OCI-LY1 (cell line): ENCODE measurements at regions not wholly inside any gene's neighbourhood (a gene's known extent, or its start where the extent isn't known, plus 50 kb on each side); places are given as distances from the start of the nearest gene placed in this dataset.

Experiments used
- H2AFZ ChIP-seq: fragments of 200-600 bp; sonication (generic), shearing (Covaris generic); 2 replicates; pipeline ENCODE4 v1.6.0; 2014; ENCODE audit warnings: antibody characterized with exemption, mild to moderate bottlenecking, low read length
- H3F3A ChIP-seq: fragments of 200-600 bp; sonication (generic), shearing (Covaris generic); 2 replicates; pipeline ENCODE4 v1.6.0; 2014; ENCODE audit warnings: mild to moderate bottlenecking, antibody characterized with exemption, low read length, moderate library complexity; ENCODE audit not compliant: insufficient read depth
- H3K27ac ChIP-seq: fragments of 200-600 bp; sonication (generic); 2 replicates; pipeline ENCODE4 v1.5.1; 2014; ENCODE audit warnings: low read length, mixed run types, mild to moderate bottlenecking, low read depth; ENCODE audit not compliant: poor library complexity, severe bottlenecking
- H3K27me3 ChIP-seq: fragments of 200-600 bp; sonication (generic); 2 replicates; pipeline ENCODE4 v1.6.0; 2014; ENCODE audit warnings: antibody characterized with exemption, mild to moderate bottlenecking, low read length, moderate library complexity; ENCODE audit not compliant: insufficient read depth
- H3K36me3 ChIP-seq: fragments of 200-600 bp; sonication (generic); 2 replicates; pipeline ENCODE4 v1.6.1; 2014; ENCODE audit warnings: mild to moderate bottlenecking, antibody characterized with exemption, low read length, moderate library complexity, mixed read lengths; ENCODE audit not compliant: insufficient read depth
- H3K4me1 ChIP-seq: fragments of 200-600 bp; sonication (generic); 2 replicates; pipeline ENCODE4 v1.5.1; 2014; ENCODE audit warnings: mild to moderate bottlenecking, low read length, moderate library complexity; ENCODE audit not compliant: insufficient read depth, severe bottlenecking
- H3K4me2 ChIP-seq: fragments of 200-600 bp; sonication (generic), shearing (Covaris generic); 2 replicates; pipeline ENCODE4 v1.6.1; 2014; ENCODE audit warnings: low read length
- H3K4me3 ChIP-seq: fragments of 200-600 bp; sonication (generic); 2 replicates; pipeline ENCODE4 v1.5.1; 2014; ENCODE audit warnings: low read length, low read depth, mild to moderate bottlenecking, mixed read lengths; ENCODE audit not compliant: poor library complexity, severe bottlenecking
- H3K79me2 ChIP-seq: fragments of 200-600 bp; shearing (Covaris generic); 2 replicates; pipeline ENCODE4 v1.6.1; 2016; ENCODE audit warnings: mixed run types, low read length, mixed read lengths; ENCODE audit not compliant: insufficient read depth
- H3K9ac ChIP-seq: fragments of 200-600 bp; sonication (generic), shearing (Covaris generic); 2 replicates; pipeline ENCODE4 v1.6.1; 2014; ENCODE audit warnings: mild to moderate bottlenecking, low read length, mixed read lengths
- H3K9me2 ChIP-seq: fragments of 200-600 bp; sonication (generic), shearing (Covaris generic); 2 replicates; pipeline ENCODE4 v1.6.1; 2014; ENCODE audit warnings: low read depth, mild to moderate bottlenecking, low read length, mixed read lengths
- H3K9me3 ChIP-seq: fragments of 200-600 bp; shearing (Covaris generic); 2 replicates; pipeline ENCODE4 v1.6.1; 2014; ENCODE audit warnings: low read length, mixed read lengths
- H4K20me1 ChIP-seq: fragments of 200-600 bp; sonication (generic), shearing (Covaris generic); 2 replicates; pipeline ENCODE4 v1.6.0; 2016; ENCODE audit warnings: mild to moderate bottlenecking, low read length; ENCODE audit not compliant: insufficient read depth
- CTCF ChIP-seq: fragments of 200-600 bp; sonication (generic), shearing (Covaris generic); IDR thresholded peaks from 2 replicates; pipeline ENCODE4 v1.5.1; 2017; ENCODE audit warnings: mild to moderate bottlenecking, antibody characterized with exemption, low read length, moderate library complexity, mixed read lengths
- EZH2 ChIP-seq: fragments of 200-600 bp; sonication (generic), shearing (Covaris generic); IDR thresholded peaks from 2 replicates; pipeline ENCODE4 v1.8.0; 2017; ENCODE audit warnings: borderline replicate concordance, mixed run types, mild to moderate bottlenecking, antibody characterized with exemption, low read length, moderate library complexity, mixed read lengths

DNA sequence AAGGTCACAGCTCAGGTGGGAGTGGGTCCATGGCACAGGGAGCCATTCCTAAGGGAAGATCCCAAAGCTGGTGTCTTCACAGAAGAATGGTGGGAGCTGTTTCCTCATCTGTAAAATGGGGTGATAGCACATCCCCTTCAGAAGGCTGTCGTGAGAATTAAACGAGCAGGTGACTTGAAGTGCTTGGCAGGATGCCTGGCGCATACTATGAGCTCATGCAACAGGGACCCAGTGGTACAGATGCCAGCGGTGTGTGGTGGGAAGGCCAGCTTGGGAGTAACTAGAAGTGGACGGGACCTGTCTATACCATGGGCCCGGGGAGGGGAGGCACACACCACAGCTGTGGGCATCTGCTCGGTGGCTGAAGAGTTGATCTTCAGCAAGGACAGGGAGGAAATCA, 189.3 kb upstream of the TNRC6C start:
- H3K4me1 ChIP-seq, result no peaks in the 10 kb centered on the region
- no peak overlapping the region for H3K27ac ChIP-seq
- no peaks in the 10 kb centered on the region for H3K9me3 ChIP-seq
- no peak for TF ChIP-seq CTCF
- TF ChIP-seq EZH2, result no peak
- H3K9me2 ChIP-seq, result no peaks in the 10 kb centered on the region
- H3K79me2 ChIP-seq, result no peaks in the 10 kb centered on the region
- no peaks in the 10 kb centered on the region for H3K36me3 ChIP-seq
- no peak overlapping the region for H3K4me2 ChIP-seq
- H2AFZ ChIP-seq, result no peak overlapping the region
- H3K27me3 ChIP-seq, result peaks cover 10% of the 10 kb centered on the region; the same call in 1 of the 2 replicates
- no peaks in the 10 kb centered on the region for H3F3A ChIP-seq
- H3K4me3 ChIP-seq, result no peak overlapping the region
- H3K9ac ChIP-seq, result no peak overlapping the region
- H4K20me1 ChIP-seq, result no peaks in the 10 kb centered on the region

DNA sequence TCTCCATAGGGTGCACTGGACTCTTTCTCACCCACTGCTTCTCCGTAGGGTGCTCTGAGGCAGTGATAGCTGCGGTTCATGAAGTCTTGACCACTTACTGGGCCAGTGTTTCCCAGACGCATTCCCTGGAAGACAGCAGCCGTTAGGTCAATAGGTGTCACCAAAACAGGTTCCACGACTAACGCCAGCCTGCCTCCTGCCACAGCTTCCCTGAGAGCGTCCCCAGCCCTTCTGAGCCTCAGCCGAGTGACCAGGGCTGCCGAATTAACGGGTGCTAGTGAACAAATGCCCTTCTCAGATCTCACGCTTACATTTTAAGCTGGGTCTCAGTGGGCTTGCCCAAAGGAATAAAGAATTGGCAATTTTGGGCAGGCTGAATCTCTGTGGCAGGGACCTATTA, 188.7 kb upstream of the TNRC6C start:
- TF ChIP-seq CTCF, result no peak
- TF ChIP-seq EZH2, result no peak
- H3K4me3 ChIP-seq, result no peak overlapping the region
- no peaks in the 10 kb centered on the region for H3F3A ChIP-seq

DNA sequence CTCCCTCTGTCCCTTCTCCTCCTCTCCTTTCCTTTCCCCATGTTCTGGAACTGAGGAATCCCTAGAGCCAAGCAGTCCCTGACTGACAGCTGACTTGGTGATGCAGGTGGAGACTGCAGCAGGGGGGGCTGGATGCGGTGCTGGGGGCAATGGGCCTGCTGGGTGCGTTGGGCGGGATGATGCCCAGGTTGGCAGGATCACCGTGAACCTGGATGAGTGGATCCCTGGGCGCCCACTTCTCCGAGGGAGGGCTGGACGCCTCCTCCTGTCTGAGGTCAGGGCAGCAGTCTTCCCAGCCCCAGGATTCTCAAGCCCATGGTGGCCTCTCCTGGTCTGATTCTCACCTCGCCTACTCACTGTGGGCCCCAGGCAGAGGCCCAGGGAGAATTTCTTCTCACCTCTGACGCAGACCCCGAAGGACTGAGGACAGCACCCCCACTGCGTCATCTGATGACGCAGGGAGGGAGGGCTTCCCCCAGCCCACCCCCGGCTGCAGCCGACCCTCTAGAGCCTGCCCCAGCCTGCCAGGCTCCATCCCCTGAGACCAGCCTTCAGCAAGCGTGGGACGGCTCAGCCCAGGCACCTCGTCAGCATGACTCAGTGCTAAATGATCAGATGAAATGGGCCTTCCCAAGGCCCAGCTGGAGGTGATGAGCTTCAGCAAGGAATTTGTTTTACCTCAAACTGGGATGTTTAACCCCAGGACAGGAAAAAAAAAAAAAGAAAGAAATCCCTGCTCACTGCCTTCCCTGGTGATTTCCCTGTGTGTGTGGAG, 188.0 kb upstream of the TNRC6C start:
- no peak overlapping the region for H3K4me3 ChIP-seq
- no peaks in the 10 kb centered on the region for H3K36me3 ChIP-seq
- H3K4me1 ChIP-seq, result no peaks in the 10 kb centered on the region
- no peak overlapping the region for H3K27ac ChIP-seq
- H3K27me3 ChIP-seq, result peaks cover 10% of the 10 kb centered on the region; the same call in 1 of the 2 replicates
- H3K9me2 ChIP-seq, result no peaks in the 10 kb centered on the region
- H3K9ac ChIP-seq, result no peak overlapping the region
- no peak overlapping the region for H3K4me2 ChIP-seq
- TF ChIP-seq CTCF (no peak), EZH2 (no peak)
- no peaks in the 10 kb centered on the region for H4K20me1 ChIP-seq
- no peaks in the 10 kb centered on the region for H3K79me2 ChIP-seq
- H3K9me3 ChIP-seq, result no peaks in the 10 kb centered on the region
- no peaks in the 10 kb centered on the region for H3F3A ChIP-seq
- H2AFZ ChIP-seq, result no peak overlapping the region

More for the DNA sequence above, 188.7 kb upstream of the TNRC6C start:
- Histone ChIP-seq H3K4me1 (no peaks in the 10 kb centered on the region), H3K79me2 (no peaks in the 10 kb centered on the region), H3K9me3 (no peaks in the 10 kb centered on the region), H3K36me3 (no peaks in the 10 kb centered on the region), H3K27ac (no peak overlapping the region), H2AFZ (no peak overlapping the region), H3K9me2 (no peaks in the 10 kb centered on the region), H3K9ac (no peak overlapping the region), H3K27me3 (peaks cover 10% of the 10 kb centered on the region; the same call in 1 of the 2 replicates), H4K20me1 (no peaks in the 10 kb centered on the region), H3K4me2 (no peak overlapping the region)
